ENCODE measurements at regions not wholly inside any gene's neighbourhood (a gene's known extent, or its start where the extent isn't known, plus 50 kb on each side); places are given as distances from the start of the nearest gene placed in this dataset.
A peak's percentile ranks its signal among the peaks of the same experiment; 100 is the strongest.
"Not testable (repeated sequence)": the region's sequence is repeated elsewhere in the genome, so short reads cannot be mapped to it uniquely, and the experiment has no call there.

DNA sequence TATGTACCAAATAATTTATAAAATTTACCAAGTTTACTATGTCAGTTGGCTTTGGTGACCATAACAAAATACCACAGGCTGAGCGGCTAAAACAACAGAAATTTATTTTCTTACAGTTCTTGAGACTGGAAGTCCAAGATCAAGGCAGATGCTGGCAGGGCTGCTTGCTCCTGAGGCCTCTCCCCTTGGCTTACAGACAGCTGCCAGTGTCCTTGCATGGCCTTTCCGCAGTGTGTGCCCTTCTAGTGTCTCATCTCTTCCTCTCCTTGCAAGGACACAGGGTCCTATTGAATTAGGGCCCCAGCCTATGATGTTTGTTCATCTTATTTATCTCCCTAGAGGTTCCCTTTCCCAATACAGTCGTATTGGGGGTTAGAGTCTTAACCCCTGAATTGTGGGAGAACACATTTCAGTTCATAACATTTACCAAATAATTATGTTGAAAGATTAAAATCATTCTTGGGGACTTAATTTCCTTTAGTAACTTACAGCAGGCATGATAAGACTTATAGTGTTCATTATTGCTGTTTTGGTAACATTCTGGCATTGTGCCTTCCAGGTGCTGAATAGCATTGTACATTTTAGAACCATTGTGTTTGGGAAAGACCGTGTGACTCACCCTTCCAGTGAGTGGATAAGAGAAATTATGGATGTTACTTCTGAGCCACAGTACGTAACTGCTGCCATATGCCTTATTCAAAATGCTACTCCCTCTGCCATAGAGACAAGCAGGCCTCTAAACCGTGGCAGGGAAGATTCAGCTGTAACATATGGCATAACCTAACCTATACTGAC lies 317.5 kb downstream of the TMX3 start:
- Histone ChIP-seq H3K4me3 (no peak overlapping the region), H3K27ac (no peak overlapping the region)

DNA sequence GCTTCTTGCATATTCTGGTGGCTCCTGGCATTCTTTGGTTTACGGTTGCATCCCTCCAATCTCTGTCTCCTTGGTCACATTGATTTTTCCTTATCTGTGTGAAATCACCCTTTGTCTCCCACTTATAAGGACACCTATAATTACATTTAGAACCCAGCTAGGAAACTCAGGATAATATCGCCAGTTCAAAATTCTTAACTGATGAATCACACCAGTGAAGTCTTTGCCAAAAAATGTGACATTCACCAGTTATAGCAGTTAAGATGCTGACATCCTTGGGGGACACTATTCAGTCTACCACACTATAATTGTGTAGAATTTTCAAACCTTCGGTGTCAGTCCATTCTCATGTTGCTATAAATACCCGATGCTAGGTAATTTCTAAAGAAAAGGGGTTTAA lies 320.2 kb downstream of the TMX3 start:
- Histone ChIP-seq H3K27ac (no peak overlapping the region), H3K4me3 (no peak overlapping the region)

DNA sequence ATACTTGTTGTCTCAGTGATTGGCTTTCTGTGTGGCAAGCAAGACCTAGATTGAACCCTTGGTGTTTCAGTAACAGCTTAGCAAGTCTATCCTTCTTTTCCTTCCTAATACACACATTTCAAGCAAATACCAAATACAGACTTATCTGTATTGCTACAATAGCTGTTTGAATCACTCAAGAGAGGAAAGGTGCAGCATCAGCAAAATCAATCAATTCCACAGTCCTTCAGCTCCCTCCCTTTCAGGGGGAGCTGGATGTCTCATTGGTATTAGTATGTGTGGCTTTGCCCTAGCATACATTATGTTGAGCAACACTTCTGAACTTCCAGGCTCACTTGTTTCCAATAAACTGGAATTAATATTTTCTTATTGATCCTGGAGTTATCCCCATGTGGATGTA lies 323.1 kb downstream of the TMX3 start:
- H3K27ac ChIP-seq = no peak overlapping the region
- H3K4me3 ChIP-seq = no peak overlapping the region

DNA sequence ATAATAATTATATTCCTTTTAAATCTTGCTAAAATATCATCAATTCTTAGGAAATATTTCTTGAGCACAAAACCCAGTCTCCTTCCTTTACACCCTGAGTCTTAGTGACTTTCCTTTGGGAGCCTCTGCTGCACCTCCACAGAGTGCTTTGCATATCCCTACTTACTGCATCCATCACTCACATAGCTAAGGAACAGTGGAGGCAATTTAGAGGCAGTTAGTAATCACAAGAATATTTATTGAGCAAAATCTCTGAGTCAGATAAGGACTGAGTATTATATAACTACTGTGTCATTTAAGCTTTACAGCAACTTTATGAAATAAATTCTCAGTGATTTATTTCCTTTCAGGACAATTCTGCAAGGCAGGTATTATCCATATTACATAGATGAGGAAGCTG lies 327.7 kb downstream of the TMX3 start:
- H3K4me3 ChIP-seq = no peak overlapping the region

DNA sequence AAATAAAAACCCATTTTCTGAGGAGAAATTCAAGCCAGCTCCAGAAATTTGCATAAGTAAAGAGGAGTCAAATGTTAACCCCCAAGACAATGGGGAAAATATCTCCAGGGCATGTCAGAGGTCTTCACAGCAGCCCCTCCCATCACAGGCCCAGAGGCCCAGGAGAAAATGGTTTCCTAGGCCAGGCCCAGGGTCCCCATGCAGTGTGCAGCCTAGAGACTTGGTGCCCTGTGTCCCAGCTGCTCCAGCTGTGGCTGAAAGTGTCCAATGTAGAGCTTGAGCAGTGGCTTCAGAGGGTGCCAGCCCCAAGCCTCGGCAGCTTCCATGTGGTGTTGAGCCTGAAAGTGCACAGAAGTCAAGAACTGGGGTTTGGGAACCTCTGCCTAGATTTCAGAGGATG lies 330.9 kb downstream of the TMX3 start:
- not testable (repeated sequence) for H3K27ac ChIP-seq, H3K4me3 ChIP-seq

More for the DNA sequence above, 327.7 kb downstream of the TMX3 start:
- H3K27ac ChIP-seq = no peak overlapping the region

- no peak overlapping the region for H3K27ac ChIP-seq
- no peak overlapping the region for H3K4me3 ChIP-seq
Measured at GRCh38 chr18:68376926-68377325, 338.0 kb downstream of the TMX3 start.

DNA sequence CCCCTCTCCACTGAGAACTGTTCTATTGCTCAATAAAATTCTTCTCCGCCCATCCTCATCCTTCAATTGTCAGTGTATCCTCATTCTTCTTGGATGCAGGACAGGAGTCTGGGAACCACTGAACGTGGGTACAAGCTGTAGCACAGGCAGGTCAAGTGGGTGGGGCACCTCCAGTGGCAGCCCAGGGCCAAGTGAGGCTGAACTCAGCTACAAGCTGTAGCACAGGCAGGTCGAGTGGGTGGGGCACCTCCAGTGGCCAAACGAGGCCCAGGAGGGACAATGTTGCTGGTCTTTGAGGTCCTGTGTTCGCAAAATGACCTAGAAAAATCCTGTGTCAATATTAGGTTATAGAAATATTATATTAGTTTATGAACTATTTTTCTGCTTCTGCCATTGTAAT lies 352.0 kb downstream of the TMX3 start:
- Histone ChIP-seq H3K4me3 (no peak overlapping the region), H3K27ac (no peak overlapping the region)

DNA sequence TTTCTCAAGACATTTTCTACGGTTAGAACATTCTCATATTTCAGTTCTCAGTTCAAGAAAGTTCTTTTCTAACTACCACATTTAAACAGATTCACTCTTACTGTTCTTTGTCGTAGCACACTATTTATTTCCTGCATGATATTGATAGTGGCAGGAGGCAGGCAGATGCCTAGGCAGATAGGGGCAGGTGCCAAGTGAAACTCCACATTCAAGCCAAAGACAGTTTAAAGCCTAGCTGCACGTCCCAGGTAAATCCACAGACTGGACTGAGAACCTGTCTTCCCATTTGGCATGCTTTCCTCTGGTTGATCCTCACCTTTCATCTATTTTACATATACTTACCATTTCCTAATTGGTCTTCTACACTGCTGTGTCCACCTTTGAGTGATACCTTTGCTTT lies 359.3 kb downstream of the TMX3 start:
- Histone ChIP-seq H3K27ac (no peak overlapping the region), H3K4me3 (no peak overlapping the region)

GRCh38 chr18:68354176-68354575 lies 360.7 kb downstream of the TMX3 start:
- no peak overlapping the region for H3K27ac ChIP-seq
- H3K4me3 ChIP-seq = no peak overlapping the region

- no peak overlapping the region for H3K27ac ChIP-seq
- no peak overlapping the region for H3K4me3 ChIP-seq
Measured at GRCh38 chr18:68342039-68342659, 372.8 kb downstream of the TMX3 start.

GRCh38 chr18:68340606-68341005 lies 374.3 kb downstream of the TMX3 start:
- no peak overlapping the region for H3K27ac ChIP-seq
- no peak overlapping the region for H3K4me3 ChIP-seq

GRCh38 chr18:68330658-68331057 lies 384.2 kb downstream of the TMX3 start:
- Histone ChIP-seq H3K27ac (no peak overlapping the region), H3K4me3 (no peak overlapping the region)

- H3K4me3 ChIP-seq = no peak overlapping the region
- no peak overlapping the region for H3K27ac ChIP-seq
Measured at GRCh38 chr18:68323921-68324320, 391.0 kb downstream of the TMX3 start.

- Histone ChIP-seq H3K4me3 (no peak overlapping the region), H3K27ac (peak overlapping the region in 1 of 21 experiments; percentile 3)
Measured at GRCh38 chr18:68316636-68317035, 398.3 kb downstream of the TMX3 start.

DNA sequence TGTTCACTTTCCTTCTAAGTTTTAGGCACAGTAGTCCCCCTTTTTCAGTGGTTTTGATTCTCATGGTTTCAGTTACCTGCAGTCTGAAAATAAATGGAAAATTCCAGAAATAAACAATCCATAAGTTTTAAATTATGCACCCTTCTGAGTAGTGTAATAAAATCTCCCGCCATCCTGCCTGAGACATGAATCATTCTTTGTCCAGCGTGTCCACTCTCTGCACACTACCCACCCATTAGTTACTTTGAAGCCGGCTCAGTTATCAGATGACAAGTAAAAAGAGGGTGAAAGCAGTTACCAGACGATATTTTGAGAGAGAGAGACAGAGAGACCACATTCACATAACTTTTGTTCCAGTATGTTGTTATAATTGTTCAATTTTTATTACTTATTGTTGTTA lies 400.5 kb downstream of the TMX3 start:
- Histone ChIP-seq H3K4me3 (no peak overlapping the region), H3K27ac (no peak overlapping the region)

DNA sequence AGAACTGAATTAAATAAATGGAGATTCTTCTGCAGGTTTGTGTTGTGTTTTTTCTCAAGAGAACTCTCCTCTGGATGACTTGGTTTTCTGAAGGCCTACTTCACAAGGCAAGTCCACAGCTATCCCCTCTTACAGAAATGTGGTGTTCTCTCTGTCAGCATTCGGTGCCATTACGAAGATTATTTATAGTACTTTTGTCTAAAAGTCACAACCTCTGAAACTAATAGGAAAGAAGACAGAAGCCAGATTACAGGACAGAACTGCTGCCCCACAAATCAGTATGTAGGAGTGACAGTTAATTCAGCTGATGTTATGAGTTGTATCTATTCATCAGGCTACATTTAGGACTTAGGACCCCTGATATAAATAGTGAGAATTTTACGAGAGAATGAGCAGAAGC lies 413.5 kb downstream of the TMX3 start:
- no peak overlapping the region for H3K4me3 ChIP-seq
- H3K27ac ChIP-seq = no peak overlapping the region

DNA sequence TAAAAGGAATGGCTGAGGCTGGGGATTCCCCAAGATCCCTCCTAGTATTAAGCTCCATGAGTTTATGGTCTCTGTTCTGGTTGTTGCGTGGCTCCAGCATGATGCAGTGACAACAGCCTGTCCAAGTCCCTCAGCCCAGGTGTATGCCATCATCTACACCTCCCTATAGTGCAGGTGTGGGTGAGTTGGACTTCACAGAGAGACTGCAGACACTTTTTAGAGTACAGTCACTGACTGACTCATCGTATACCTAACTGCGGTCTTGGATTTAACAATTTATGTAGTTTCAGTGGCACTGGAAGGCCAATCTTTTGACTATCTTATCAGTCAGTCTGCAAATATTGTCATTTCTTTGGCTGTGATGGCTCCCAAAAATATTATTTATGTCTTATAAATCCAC lies 415.0 kb downstream of the TMX3 start:
- H3K4me3 ChIP-seq = no peak overlapping the region
- H3K27ac ChIP-seq = no peak overlapping the region

GRCh38 chr18:68298330-68298729 lies 416.6 kb downstream of the TMX3 start:
- no peak overlapping the region for H3K27ac ChIP-seq
- no peak overlapping the region for H3K4me3 ChIP-seq

DNA sequence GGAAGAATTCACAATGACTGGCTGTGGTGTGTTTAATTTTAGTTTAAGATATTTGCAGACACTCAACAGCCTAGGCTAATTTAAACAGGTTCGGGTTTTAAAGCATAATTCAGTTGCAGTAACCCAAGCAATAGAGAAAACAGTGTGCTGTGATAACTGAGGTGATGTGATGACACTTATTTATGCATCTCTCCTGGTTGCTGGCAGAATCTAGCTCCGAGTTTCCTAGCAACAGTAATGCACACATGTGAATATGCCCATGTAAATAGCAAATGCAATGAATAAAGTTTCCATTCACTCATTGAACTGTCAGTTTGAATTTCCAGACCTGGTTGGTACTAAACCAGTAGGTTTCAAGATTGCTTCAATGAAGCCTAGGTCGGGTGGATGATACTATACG lies 426.5 kb downstream of the TMX3 start:
- no peak overlapping the region for H3K4me3 ChIP-seq
- H3K27ac ChIP-seq = no peak overlapping the region

GRCh38 chr18:68284236-68284780 lies 430.6 kb downstream of the TMX3 start:
- Histone ChIP-seq H3K27ac (no peak overlapping the region), H3K4me3 (no peak overlapping the region)

DNA sequence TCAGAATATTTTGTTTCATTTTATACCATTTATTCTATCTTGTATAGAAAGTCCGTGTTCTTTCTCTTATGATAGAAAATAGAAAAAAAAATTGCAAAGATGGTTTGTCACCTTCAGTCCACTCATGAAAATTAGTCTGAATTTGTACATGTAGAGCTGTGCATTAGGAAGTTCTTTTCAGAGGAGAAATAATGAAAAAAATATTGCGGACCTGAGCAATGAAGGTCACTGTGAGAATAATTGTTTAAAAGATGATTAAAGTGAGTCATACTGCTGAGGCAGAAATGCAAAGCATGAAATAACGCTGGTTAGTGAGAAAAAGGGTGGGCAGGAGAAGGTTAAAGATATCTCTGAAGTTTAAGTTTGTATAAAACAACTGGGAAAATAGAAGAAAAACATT lies 431.1 kb downstream of the TMX3 start:
- Histone ChIP-seq H3K27ac (no peak overlapping the region), H3K4me3 (no peak overlapping the region)
